CD4-positive, alpha-beta T cell (primary cell): ENCODE measurements at regions not wholly inside any gene's neighbourhood (a gene's known extent, or its start where the extent isn't known, plus 50 kb on each side); places are given as distances from the start of the nearest gene placed in this dataset.

Experiments used
- ATAC-seq: fragments of 200-7000 bp; cut with Tn5 transposase; one replicate; pipeline ENCODE4 v1.10.0; 2022; ENCODE audit warnings: mild to moderate bottlenecking; ENCODE audit not compliant: poor library complexity
- CTCF ChIA-PET: fragments of 350-600 bp; sonication (Branson Sonifier 250); formaldehyde crosslinking; loops from one replicate; lab custom pipeline; 2021; ENCODE audit warnings: antibody characterized with exemption, inconsistent platforms; lab: Charles Lee
- POLR2A ChIA-PET: fragments of 350-600 bp; sonication (Branson Sonifier 250); formaldehyde crosslinking; loops from one replicate; lab custom pipeline; 2021; ENCODE audit warnings: antibody characterized with exemption, inconsistent platforms; lab: Charles Lee
- DNase-seq, 14 experiments: peaks; one replicate each; pipeline ENCODE4 v3.0.0-alpha.2; 2013 to 2020; ENCODE audit warnings: mixed read lengths in 2 of 14
- H3K27ac ChIP-seq, 2 donors: one replicate each; pipeline versions ENCODE4 v1.5.1 to v1.7.0; 2013; ENCODE audit warnings: low read length in 2 of 2, low read depth in 1 of 2, mild to moderate bottlenecking in 1 of 2
- H3K27me3 ChIP-seq, 2 experiments: 1 replicate in 1 of 2; 2 replicates in 1 of 2; pipeline versions ENCODE4 v1.6.1 to v1.7.0; 2013; ENCODE audit warnings: low read length in 2 of 2, control low read depth in 1 of 2, mild to moderate bottlenecking in 1 of 2, moderate library complexity in 1 of 2; ENCODE audit not compliant: insufficient read depth in 2 of 2, control insufficient read depth in 1 of 2
- H3K36me3 ChIP-seq: one replicate; pipeline ENCODE4 v1.6.1; 2013; ENCODE audit warnings: low read length, control low read depth; ENCODE audit not compliant: insufficient read depth
- H3K4me1 ChIP-seq: one replicate; pipeline ENCODE4 v1.6.1; 2013; ENCODE audit warnings: low read length, control low read depth; ENCODE audit not compliant: insufficient read depth
- H3K4me3 ChIP-seq: one replicate; pipeline ENCODE4 v1.5.1; 2013; ENCODE audit warnings: mild to moderate bottlenecking, low read length, moderate library complexity
- H3K9me3 ChIP-seq, 2 experiments: 1 replicate in 1 of 2; 2 replicates in 1 of 2; pipeline versions ENCODE4 v1.6.1 to v1.7.0; 2013; ENCODE audit warnings: low read length in 2 of 2, mild to moderate bottlenecking in 2 of 2, control low read depth in 1 of 2, moderate library complexity in 1 of 2; ENCODE audit not compliant: control insufficient read depth in 1 of 2, insufficient read depth in 1 of 2
- H3K27ac Mint-ChIP-seq: one replicate; pipeline ENCODE4 v1.8.0; 2020; ENCODE audit warnings: mixed read lengths
- H3K27me3 Mint-ChIP-seq: one replicate; pipeline ENCODE4 v1.8.0; 2021; ENCODE audit warnings: mixed read lengths
- H3K36me3 Mint-ChIP-seq: one replicate; pipeline ENCODE4 v1.8.0; 2021; ENCODE audit warnings: low read depth, mixed read lengths
- H3K4me1 Mint-ChIP-seq: one replicate; pipeline ENCODE4 v1.8.0; 2021; ENCODE audit warnings: low read depth, mixed read lengths
- H3K4me3 Mint-ChIP-seq: one replicate; pipeline ENCODE4 v1.8.0; 2020; ENCODE audit warnings: mild to moderate bottlenecking, mixed read lengths
- H3K9me3 Mint-ChIP-seq: one replicate; pipeline ENCODE4 v1.8.0; 2020; ENCODE audit warnings: mixed read lengths
- CTCF ChIP-seq: fragments of 200-600 bp; IDR thresholded peaks from one replicate; pipeline ENCODE4 v1.8.0; 2022; ENCODE audit warnings: antibody characterized with exemption, mild to moderate bottlenecking
- intact Hi-C, 2 experiments: fragments of 100-400 bp; cut with DNase I in 1 of 2; cut with micrococcal nuclease in 1 of 2; formaldehyde crosslinking; loops; one replicate each; pipeline versions ENCODE4 v1.15.1 to v1.9.0; 2023 to 2025; cut with DNase I, micrococcal nuclease

DNA sequence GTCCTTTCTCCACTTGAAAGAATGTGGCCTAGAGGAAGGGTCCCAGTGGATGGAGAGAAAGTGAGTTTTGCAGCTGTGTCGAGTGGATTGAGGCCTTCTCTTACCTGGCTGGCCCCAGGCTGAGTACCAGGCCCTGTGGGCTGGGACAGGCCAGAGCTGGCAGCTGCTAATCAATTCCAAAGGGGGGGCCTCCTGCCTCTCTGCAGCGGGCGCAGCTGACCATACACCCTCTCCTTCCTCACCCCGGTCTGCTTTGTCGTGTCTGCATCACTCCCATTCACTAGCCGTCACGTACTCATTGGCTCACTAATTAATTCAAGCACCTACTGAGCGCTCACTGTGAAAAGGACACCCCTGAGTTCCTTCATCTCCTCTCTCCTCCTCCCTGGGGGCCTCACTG is 58.4 kb upstream of the PITX1 start:
- TF ChIP-seq CTCF = no peak
- intact Hi-C loops = no loop called here
- ChIA-PET POLR2A (no interaction called here), CTCF (no interaction called here)
- ATAC-seq (no peak), DNase-seq (peak in 1 of 14 experiments; percentile 8)
- Histone ChIP-seq H3K27me3 (peaks cover 0 to 15% of the 10 kb centered on the region in 2 experiments), H3K9me3 (no peaks in the 10 kb centered on the region), H3K4me1 (no peaks in the 10 kb centered on the region), H3K27ac (no peak overlapping the region), H3K36me3 (no peaks in the 10 kb centered on the region), H3K4me3 (no peak overlapping the region)
- Mint-ChIP-seq H3K27me3 (peaks cover 30% of the 10 kb centered on the region), H3K4me3 (no peak overlapping the region), H3K27ac (no peak overlapping the region), H3K36me3 (no peaks in the 10 kb centered on the region), H3K4me1 (no peaks in the 10 kb centered on the region), H3K9me3 (no peaks in the 10 kb centered on the region)

DNA sequence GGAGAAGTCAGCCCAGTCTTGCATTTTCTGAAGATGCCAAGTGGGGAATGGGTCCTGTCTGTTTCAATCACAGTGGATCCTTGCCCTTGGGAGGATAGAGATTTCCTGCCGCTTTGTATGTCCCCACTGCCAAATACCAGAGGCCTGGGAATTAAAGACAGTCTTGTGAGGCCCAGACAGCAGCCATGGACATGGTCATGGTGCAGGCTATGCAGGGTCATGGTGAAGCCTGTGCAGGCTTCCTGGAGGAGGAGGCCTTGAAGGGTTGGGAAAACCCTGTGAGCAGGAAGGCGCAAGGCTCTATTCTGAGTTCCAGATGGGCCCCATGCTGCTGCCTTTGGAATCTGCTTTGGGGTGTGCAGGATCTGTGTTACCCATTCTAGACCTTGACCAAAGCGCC is 57.3 kb upstream of the PITX1 start:
- Histone ChIP-seq H3K36me3 (no peaks in the 10 kb centered on the region), H3K9me3 (peaks cover 0 to 1% of the 10 kb centered on the region in 2 experiments), H3K27me3 (peaks cover 0 to 12% of the 10 kb centered on the region in 2 experiments), H3K4me3 (no peak overlapping the region), H3K4me1 (no peaks in the 10 kb centered on the region), H3K27ac (no peak overlapping the region)
- Mint-ChIP-seq H3K27me3 (peaks cover 29% of the 10 kb centered on the region), H3K4me1 (no peaks in the 10 kb centered on the region), H3K4me3 (no peak overlapping the region), H3K36me3 (no peaks in the 10 kb centered on the region), H3K27ac (no peak overlapping the region), H3K9me3 (no peaks in the 10 kb centered on the region)
- no peak for TF ChIP-seq CTCF
- intact Hi-C loops = no loop called here
- POLR2A ChIA-PET = no interaction called here
- CTCF ChIA-PET = no interaction called here
- peak in 1 of 14 experiments; percentile 2 for DNase-seq
- ATAC-seq = no peak

- intact Hi-C loops = no loop called here
- Histone ChIP-seq H3K4me1 (no peaks in the 10 kb centered on the region), H3K9me3 (peaks cover 0 to 8% of the 10 kb centered on the region in 2 experiments), H3K27me3 (peaks cover 0 to 10% of the 10 kb centered on the region in 2 experiments), H3K4me3 (no peak overlapping the region), H3K36me3 (no peaks in the 10 kb centered on the region), H3K27ac (no peak overlapping the region)
- CTCF ChIA-PET = no interaction called here
- no peaks in the 10 kb centered on the region for H3K4me1 Mint-ChIP-seq
- ATAC-seq = no peak
- POLR2A ChIA-PET = no interaction called here
- no peaks in the 10 kb centered on the region for H3K9me3 Mint-ChIP-seq
- peaks cover 29% of the 10 kb centered on the region for H3K27me3 Mint-ChIP-seq
- no peak for TF ChIP-seq CTCF
- no peak overlapping the region for H3K27ac Mint-ChIP-seq
- no peaks in the 10 kb centered on the region for H3K36me3 Mint-ChIP-seq
- no peak for DNase-seq
- no peak overlapping the region for H3K4me3 Mint-ChIP-seq
These were observed 55.9 kb upstream of the PITX1 start for GRCh38 chr5:135089912-135090311.
